HepG2 (cell line): ENCODE measurements at regions not wholly inside any gene's neighbourhood (a gene's known extent, or its start where the extent isn't known, plus 50 kb on each side); places are given as distances from the start of the nearest gene placed in this dataset.

ENCODE experiments used
- ATAC-seq: fragments of 200-7000 bp; cut with Tn5 transposase; 3 replicates; pipeline ENCODE4 v1.9.1; 2020; ENCODE audit warnings: mild to moderate bottlenecking, moderate library complexity
- BruUV-seq: library from RNA; stranded (reverse); fragments of 400-500 nt; replicated peaks from 2 replicates; lab custom pipeline; 2021; lab: Mats Ljungman, UMichigan
- CTCF ChIA-PET: fragments of 300-600 bp; formaldehyde crosslinking; extraction: SDS; loops from one replicate; lab custom pipeline; 2021; ENCODE audit warnings: low total read pairs, inconsistent platforms, low intra/inter-chr PET ratio; lab: Yijun Ruan, JAX
- POLR2A ChIA-PET: fragments of 350-600 bp; sonication (Branson Sonifier 250); formaldehyde crosslinking; loops from one replicate; lab custom pipeline; 2020; ENCODE audit warnings: antibody characterized with exemption, inconsistent platforms; lab: Yijun Ruan, JAX
- DNase-seq: peaks from one replicate; pipeline ENCODE4 v3.0.0-alpha.2; 2015; ENCODE audit warnings: low spot score
- FAIRE-seq: peaks from 3 replicates; lab custom pipeline; 2011; peaks lifted over from hg19 to GRCh38; lab: Jason Lieb, UNC
- H2AFZ ChIP-seq: one replicate; pipeline ENCODE4 v1.6.1; 2011; ENCODE audit warnings: low read length, inconsistent platforms
- H3K27ac ChIP-seq: fragments of 300-600 bp; 3 replicates; pipeline ENCODE4 v1.8.0; 2011; ENCODE audit warnings: mixed run types, mild to moderate bottlenecking, mixed read lengths, low read length, inconsistent platforms; ENCODE audit not compliant: insufficient read depth; ENCODE audit errors: extremely low read length
- H3K27me3 ChIP-seq, 2 experiments: fragments of 200-600 bp in 1 of 2; 2 replicates in 1 of 2; 3 replicates in 1 of 2; pipeline versions ENCODE4 v1.6.0 to v1.8.0; 2011; ENCODE audit warnings: low read length in 2 of 2, mild to moderate bottlenecking in 2 of 2, moderate library complexity in 2 of 2, inconsistent platforms in 1 of 2; ENCODE audit not compliant: insufficient read depth in 2 of 2, control insufficient read depth in 1 of 2
- H3K36me3 ChIP-seq, 2 experiments: fragments of 200-600 bp in 1 of 2; replicated peaks in 1 of 2; 2 replicates in 1 of 2; 3 replicates in 1 of 2; pipeline versions ENCODE4 v1.5.1 to v1.8.0; 2011; ENCODE audit warnings: low read length in 2 of 2, inconsistent platforms in 1 of 2; ENCODE audit not compliant: insufficient read depth in 2 of 2, control insufficient read depth in 1 of 2
- H3K4me1 ChIP-seq: 2 replicates; pipeline ENCODE4 v1.5.1; 2012; ENCODE audit warnings: low read length, inconsistent platforms; ENCODE audit not compliant: insufficient read depth
- H3K4me2 ChIP-seq: 2 replicates; pipeline ENCODE4 v1.6.0; 2011; ENCODE audit warnings: low read depth, low read length, inconsistent platforms
- H3K4me3 ChIP-seq, 3 experiments: fragments of 200-600 bp in 1 of 3; sonication (generic), shearing (Covaris generic) in 1 of 3; replicated peaks in 1 of 3; 2 replicates each; pipeline ENCODE4 v1.5.1; 2011 to 2016; ENCODE audit warnings: low read length in 3 of 3, inconsistent platforms in 2 of 3, low read depth in 2 of 3, mild to moderate bottlenecking in 2 of 3, control low read depth in 1 of 3, mixed read lengths in 1 of 3; ENCODE audit not compliant: insufficient read depth in 1 of 3
- H3K79me2 ChIP-seq: one replicate; pipeline ENCODE4 v1.6.1; 2011; ENCODE audit warnings: low read length, inconsistent platforms; ENCODE audit not compliant: insufficient read depth
- H3K9ac ChIP-seq: 2 replicates; pipeline ENCODE4 v1.6.0; 2011; ENCODE audit warnings: mild to moderate bottlenecking, low read depth, low read length, inconsistent platforms; ENCODE audit not compliant: insufficient read depth
- H3K9me3 ChIP-seq: 2 replicates; pipeline ENCODE4 v1.5.1; 2012; ENCODE audit warnings: mild to moderate bottlenecking, low read length
- H4K20me1 ChIP-seq: 2 replicates; pipeline ENCODE4 v1.6.0; 2011; ENCODE audit warnings: inconsistent platforms, mild to moderate bottlenecking, low read length, moderate library complexity; ENCODE audit not compliant: insufficient read depth
- CBFB ChIP-seq: sonication (generic); formaldehyde crosslinking; IDR thresholded peaks from 2 replicates; pipeline ENCODE4 v1.4.0; 2020; ENCODE audit warnings: missing genetic modification reagents
- DR1 ChIP-seq: sonication (generic); formaldehyde crosslinking; IDR thresholded peaks from 2 replicates; pipeline ENCODE4 v1.8.0; 2021; ENCODE audit warnings: mild to moderate bottlenecking, missing genetic modification reagents, inconsistent platforms
- MEIS2 ChIP-seq: sonication (generic); formaldehyde crosslinking; IDR thresholded peaks from 2 replicates; pipeline ENCODE4 v1.9.0; 2021; ENCODE audit warnings: mild to moderate bottlenecking, missing genetic modification reagents
- ZNF234 ChIP-seq: sonication (generic); formaldehyde crosslinking; conservative IDR thresholded peaks from 2 replicates; pipeline ENCODE4 v1.5.1; 2020; ENCODE audit warnings: mild to moderate bottlenecking, missing genetic modification reagents
- WGBS: methylation state at CpG from one replicate; pipeline ENCODE4 v1.1.6; 2017; ENCODE audit warnings: low lambda C conversion rate; 5-methylcytosine and 5-hydroxymethylcytosine counted together
- in situ Hi-C: cut with HindIII; loops from 2 replicates; pipeline ENCODE4 v1.10.0; 2017; ENCODE audit warnings: low pct_unique_long_range_greater_than_20kb; ENCODE audit not compliant: extremely low pct_ligation_motif_present
- intact Hi-C: fragments of 100-400 bp; cut with micrococcal nuclease; formaldehyde crosslinking; loops from one replicate; pipeline ENCODE4 v1.10.0; 2022; ENCODE audit not compliant: unreplicated experiment
- TF ChIP-seq, protein P1 (sequence below): sonication (generic); formaldehyde crosslinking; IDR thresholded peaks from 2 replicates; pipeline ENCODE4 v1.4.0; 2020; ENCODE audit warnings: mild to moderate bottlenecking, missing genetic modification reagents

DNA sequence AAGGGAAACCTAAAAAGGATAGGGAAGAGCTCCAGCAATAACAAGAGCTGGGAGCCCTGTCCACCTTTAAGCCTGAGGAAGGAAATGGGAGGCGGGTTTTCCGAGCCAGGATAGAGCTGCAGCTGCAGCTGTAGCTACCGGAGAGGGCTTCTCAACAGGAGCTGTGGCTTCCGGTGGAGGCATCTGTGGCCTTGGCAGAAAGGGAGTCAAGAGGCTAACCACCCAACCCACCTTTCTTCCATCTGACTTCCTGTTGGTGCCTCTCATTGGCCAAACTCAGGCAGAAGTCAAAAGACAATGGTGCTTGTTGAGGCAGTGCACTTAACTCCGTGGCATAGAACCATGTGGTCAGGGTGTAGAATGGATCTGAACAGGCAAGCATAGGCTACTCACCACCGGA is 313.1 kb upstream of the DAB1 start:
- 5% methylated on average over 5 of the region's 6 CpGs for WGBS
- H3K9me3 ChIP-seq, result no peaks in the 10 kb centered on the region
- no peak overlapping the region for H3K4me3 ChIP-seq
- ChIA-PET CTCF (no interaction called here), POLR2A (no interaction called here)
- intact Hi-C loops, result loop anchor here (5.0 kb wide), 1 partner anchor 125 kb away; no protein-coding TSS in a partner anchor
- H3K9ac ChIP-seq, result no peak overlapping the region
- no peak for DNase-seq
- no peaks in the 10 kb centered on the region for H3K36me3 ChIP-seq
- H3K4me1 ChIP-seq, result no peaks in the 10 kb centered on the region
- no peaks in the 10 kb centered on the region for H4K20me1 ChIP-seq
- in situ Hi-C loops, result no loop called here
- H3K27ac ChIP-seq, result no peak overlapping the region
- ATAC-seq, result no peak
- no peak overlapping the region for H3K4me2 ChIP-seq
- no peak for TF ChIP-seq ZNF234
- H3K27me3 ChIP-seq, result peaks cover 0 to 1% of the 10 kb centered on the region in 2 experiments; a peak in 1 of 5 replicates
- no peak for FAIRE-seq
- H2AFZ ChIP-seq, result no peak overlapping the region
- BruUV-seq, result no TSS peak
- no peaks in the 10 kb centered on the region for H3K79me2 ChIP-seq

DNA sequence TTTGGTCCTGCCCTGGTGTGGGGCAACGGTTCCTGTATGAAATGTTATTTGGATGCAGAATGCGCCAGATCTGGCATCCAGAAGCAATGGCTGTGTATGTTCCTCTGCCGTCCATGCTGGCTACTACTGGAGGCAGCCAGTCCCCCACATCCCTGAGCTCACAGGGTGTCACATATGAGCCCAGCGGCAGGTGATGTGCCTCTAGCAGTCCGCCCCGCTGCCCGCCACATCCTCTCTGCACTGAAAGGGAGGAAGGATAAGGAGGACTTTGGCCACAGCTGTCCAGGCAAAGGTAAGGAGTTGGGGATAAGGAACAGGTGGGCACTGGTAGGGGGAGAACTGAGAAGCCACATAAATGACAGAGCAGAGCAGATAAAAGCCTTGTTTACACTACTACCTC is 305.3 kb upstream of the DAB1 start:
- Histone ChIP-seq H3K36me3 (no peaks in the 10 kb centered on the region), H3K27ac (no peak overlapping the region), H4K20me1 (no peaks in the 10 kb centered on the region), H2AFZ (no peak overlapping the region), H3K79me2 (no peaks in the 10 kb centered on the region), H3K9me3 (no peaks in the 10 kb centered on the region), H3K9ac (no peak overlapping the region), H3K27me3 (0 out of 5 replicates have a peak, but pooled peaks cover 0 to 1% of the 10 kb centered on the region in 2 experiments), H3K4me2 (no peak overlapping the region), H3K4me1 (no peaks in the 10 kb centered on the region), H3K4me3 (no peak overlapping the region)
- no TSS peak for BruUV-seq
- intact Hi-C loops, result no loop called here
- WGBS, result 14% methylated on average over 7 of the region's 7 CpGs
- FAIRE-seq (no peak), ATAC-seq (no peak), DNase-seq (no peak)
- TF ChIP-seq, protein P1, sequence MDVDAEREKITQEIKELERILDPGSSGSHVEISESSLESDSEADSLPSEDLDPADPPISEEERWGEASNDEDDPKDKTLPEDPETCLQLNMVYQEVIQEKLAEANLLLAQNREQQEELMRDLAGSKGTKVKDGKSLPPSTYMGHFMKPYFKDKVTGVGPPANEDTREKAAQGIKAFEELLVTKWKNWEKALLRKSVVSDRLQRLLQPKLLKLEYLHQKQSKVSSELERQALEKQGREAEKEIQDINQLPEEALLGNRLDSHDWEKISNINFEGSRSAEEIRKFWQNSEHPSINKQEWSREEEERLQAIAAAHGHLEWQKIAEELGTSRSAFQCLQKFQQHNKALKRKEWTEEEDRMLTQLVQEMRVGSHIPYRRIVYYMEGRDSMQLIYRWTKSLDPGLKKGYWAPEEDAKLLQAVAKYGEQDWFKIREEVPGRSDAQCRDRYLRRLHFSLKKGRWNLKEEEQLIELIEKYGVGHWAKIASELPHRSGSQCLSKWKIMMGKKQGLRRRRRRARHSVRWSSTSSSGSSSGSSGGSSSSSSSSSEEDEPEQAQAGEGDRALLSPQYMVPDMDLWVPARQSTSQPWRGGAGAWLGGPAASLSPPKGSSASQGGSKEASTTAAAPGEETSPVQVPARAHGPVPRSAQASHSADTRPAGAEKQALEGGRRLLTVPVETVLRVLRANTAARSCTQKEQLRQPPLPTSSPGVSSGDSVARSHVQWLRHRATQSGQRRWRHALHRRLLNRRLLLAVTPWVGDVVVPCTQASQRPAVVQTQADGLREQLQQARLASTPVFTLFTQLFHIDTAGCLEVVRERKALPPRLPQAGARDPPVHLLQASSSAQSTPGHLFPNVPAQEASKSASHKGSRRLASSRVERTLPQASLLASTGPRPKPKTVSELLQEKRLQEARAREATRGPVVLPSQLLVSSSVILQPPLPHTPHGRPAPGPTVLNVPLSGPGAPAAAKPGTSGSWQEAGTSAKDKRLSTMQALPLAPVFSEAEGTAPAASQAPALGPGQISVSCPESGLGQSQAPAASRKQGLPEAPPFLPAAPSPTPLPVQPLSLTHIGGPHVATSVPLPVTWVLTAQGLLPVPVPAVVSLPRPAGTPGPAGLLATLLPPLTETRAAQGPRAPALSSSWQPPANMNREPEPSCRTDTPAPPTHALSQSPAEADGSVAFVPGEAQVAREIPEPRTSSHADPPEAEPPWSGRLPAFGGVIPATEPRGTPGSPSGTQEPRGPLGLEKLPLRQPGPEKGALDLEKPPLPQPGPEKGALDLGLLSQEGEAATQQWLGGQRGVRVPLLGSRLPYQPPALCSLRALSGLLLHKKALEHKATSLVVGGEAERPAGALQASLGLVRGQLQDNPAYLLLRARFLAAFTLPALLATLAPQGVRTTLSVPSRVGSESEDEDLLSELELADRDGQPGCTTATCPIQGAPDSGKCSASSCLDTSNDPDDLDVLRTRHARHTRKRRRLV (CRISPR knock-in tag), result no peak
- TF ChIP-seq MEIS2 (no peak), DR1 (no peak), CBFB (CRISPR knock-in tag) (no peak)
- in situ Hi-C loops, result no loop called here
- CTCF ChIA-PET, result no interaction called here
- POLR2A ChIA-PET, result no interaction called here
